Fibroblast of skin of scalp (primary cell): ENCODE measurements at regions not wholly inside any gene's neighbourhood (a gene's known extent, or its start where the extent isn't known, plus 50 kb on each side); places are given as distances from the start of the nearest gene placed in this dataset.

ENCODE experiments used
- DNase-seq: peaks from one replicate; pipeline ENCODE4 v3.0.0-alpha.2; 2013

DNA sequence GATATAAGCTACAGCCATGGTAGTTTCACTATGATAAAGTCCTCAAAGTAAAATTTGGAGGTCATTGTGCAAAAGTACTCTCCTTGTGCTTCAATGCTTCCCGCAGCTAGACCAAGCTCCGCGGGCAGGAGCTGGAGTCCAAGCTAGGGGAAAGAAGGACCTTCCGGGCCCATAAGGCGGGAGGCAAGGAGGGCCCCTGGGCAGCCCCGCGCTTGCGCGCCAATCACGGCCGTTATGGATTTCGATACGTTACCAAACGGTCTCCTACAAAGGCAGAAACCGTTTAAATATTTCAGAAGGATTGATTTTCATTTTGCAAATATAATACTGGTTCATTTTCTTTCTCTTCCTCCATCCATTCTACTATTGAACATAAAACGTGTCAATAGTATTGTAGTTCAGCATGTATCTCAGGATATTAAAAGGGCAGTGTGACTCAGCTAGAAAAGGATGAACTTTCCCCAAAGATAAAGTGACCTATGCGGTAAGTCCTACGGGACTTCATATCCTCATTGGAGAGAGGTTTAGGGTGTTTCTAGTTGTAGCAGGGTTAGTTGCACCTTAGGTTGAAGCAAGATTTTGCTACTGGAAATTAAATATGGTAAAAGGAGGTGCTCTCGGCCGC lies 128.0 kb downstream of the KIF20B start:
- DNase-seq = no peak

DNA sequence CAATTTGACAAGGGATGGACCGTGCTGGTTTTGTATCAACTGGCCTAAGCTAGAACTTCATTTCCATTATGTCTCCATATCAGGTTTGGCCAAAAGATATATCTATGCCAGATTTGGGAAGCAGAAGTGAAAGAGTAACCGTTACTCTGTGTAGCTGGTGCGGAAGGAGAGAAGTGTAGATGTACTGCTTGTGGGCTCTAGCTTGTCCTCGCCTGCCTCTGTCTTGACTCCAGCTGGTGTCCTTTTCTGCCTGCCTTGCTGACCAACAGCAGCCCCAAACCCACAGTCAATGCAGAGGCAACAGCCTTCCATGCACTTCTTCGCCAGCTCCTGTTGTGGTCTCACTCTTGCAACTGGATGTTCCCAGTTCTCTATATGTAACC lies 128.5 kb downstream of the KIF20B start:
- DNase-seq = no peak

DNA sequence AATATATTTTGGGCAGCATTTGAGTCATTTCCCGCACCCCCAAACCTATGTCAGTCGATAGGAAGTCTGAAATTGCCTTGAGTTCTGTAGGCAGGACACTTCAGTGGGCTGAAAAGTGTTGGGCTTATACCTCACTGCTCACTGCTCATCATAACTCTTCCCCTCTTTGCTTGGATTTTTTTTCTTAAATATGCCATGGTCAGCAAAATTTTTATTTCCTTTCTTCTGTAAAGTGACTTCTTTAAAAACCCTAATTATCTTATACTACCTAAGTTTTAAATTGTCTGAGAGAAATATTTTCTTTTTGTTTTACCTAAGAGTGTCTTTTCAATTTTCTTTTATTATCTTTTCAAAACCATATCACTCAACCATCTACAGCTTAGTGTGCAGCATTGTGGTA lies 129.2 kb downstream of the KIF20B start:
- DNase-seq = no peak

DNA sequence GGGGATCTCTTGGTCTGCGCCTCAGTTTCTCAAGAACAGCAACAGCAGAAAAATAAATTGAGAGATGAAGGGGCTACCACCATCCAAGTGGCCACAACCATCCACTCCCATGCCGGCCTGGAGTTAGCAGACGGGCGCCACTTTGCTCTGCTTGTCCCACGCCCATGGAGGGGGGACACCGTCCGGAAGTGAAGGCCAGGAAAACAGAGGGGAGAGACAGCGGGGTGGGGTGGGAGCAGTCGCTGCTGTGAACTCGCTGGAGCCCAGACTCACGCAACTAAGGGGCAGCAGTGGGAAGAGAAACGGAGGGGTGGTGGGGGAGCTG lies 135.4 kb downstream of the KIF20B start:
- DNase-seq = no peak

DNA sequence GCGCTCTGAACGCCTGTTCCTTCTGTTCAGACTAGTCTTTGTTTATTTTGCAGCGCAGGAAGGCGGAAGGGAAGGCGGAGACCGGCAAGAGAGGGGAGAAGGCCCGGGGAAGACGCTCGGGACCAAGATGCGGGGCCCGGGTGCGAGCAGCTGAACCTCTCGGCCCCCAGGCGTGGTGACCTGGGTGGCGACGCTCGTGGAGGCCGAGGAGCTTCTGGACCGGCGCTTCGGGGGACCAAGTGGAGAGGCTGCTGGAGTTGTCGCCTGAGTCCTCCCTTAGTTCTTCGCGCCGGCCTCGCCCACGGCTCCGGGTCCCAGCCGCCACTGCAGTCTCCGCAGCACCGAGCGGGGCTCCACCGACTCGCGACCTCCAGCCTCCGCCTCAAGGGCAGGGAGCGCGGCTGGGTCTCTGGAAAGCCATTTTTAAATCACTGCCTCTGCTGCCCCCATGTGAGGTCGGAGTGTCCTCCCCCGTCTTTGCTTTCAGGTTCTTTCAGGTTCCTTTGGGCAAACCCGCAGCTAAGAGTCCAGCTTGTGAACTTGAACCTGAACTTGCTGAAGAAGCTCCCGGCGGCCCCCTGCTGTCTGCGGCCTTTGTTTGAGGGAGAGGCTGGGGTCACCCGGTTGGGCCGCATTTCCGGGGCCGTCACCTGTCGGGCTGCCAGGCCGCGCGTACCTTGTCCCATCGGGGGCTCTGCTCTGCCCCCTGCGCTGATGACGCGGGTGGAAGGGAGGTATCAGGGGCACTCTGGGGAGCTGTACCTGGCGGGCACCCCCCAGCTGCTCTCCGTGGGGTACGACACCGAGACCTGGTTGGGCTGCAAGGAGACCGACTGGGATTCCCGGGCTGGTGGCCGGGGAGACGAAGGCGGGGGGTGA lies 136.0 kb downstream of the KIF20B start:
- DNase-seq = peak; percentile 18

DNA sequence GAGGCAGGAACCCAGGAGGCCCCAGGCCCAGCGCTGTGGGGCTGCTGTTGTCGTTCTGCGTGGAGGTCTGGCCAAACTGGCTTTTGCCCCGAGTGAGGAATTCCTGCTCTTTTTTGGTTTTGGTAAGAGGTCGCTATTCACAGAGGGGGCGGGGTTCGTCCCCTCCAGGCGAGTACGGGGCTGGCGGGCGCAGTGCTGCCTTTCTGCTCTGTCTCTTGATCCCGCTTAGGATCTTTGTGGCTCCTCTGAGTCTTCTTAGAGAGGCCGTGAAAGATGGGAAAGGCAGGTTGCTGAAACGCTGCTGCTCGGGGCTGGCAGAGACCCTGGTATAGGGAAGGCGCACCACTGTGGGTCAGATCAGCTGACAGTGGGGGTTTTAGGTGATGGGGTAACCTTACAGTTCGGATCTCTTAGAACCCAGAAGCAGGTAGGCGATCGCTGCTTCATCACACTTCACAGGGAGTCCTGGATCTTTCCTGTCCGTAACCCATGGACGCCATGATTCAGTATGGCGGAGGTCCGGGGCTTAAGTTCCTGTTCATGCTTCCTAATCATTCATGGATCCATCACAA lies 136.7 kb downstream of the KIF20B start:
- DNase-seq = no peak

DNA sequence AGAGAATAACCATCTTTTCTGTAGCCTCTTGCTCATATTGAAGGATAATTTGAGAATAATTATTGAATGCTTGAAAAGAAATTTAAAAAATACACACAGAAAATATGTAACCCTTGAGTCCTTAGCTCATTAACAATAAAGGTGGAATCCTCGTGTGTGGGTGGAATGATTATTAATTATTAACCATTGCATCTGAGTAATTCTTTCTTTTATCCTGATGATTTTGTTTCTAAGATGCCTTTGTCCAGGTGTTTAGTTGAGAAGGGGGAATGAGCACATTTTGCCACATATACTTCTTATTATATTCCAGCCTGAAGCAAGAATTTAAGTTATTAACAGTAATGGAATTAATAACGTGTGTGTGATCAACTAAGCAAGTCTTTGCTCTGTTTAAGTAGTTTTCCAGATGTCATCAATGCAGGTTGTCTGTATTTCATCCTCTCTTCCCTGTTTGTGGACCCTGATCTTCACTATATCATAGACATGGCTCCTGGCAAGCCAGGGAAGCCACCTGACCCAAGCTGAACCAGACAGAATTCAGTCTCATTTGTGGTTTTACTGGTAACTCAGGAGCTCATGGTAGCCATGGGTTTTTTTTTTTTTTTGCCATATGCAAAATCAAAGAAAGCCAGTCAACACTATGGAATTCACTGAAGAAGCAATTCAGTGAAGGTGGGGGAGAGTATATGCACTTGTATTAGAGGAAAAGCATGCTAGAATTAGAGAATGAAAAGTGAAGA lies 144.3 kb downstream of the KIF20B start:
- no peak for DNase-seq

DNA sequence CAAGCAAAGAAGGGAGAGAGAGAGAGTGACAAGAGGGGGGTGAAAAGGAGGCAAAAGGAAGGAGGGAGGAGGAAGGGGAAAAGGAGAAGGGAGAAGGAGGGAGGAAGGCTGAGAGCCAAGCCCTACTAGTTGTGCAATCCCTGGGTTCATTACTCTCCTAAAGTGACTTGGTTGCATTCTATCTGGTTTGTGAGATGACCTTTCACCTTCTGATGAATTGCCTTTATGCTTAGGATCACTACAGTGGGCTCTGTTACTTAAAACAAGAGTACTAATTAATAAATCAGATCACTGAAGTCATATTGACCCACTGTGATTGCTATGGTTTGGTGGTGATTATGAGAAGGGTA lies 144.9 kb downstream of the KIF20B start:
- no peak for DNase-seq

DNA sequence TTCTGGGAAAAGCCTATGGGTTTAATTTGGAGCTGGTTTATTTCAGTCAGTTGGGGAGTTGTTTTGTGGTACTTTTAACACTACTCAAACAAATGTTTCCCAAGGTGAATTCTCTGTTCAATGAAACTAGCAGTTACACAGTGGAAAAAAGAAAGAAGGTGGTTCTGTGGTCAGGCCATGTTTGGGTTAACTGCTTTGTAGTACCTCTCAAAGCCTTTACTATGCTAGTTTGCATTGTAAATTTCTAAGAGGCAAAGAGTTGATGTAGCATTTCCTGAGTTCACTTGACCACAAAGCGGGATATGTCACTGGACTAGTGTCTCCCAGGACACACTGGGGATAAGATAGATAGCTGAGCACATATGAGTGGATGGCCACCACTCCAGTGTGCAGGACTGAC lies 145.4 kb downstream of the KIF20B start:
- DNase-seq = no peak

DNA sequence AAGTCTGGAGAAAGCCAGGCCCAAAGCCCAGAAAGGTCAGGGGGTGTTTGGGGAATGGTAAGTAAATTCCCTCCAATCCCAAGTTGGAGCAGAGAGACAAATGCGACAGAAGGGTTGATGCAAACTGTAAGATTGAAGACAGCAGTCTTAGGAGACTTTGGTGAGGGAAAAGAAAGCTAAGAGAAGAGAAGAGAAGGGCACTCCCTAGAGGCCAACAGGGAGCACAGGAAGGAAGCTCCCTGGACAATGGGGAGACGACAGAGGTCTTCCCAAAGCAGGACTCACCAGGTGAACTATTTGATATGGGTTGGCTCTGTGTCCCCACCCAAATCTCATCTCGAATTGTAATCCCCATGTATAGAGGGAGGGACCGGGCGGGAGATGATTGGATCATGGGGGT lies 151.5 kb downstream of the KIF20B start:
- DNase-seq = no peak

DNA sequence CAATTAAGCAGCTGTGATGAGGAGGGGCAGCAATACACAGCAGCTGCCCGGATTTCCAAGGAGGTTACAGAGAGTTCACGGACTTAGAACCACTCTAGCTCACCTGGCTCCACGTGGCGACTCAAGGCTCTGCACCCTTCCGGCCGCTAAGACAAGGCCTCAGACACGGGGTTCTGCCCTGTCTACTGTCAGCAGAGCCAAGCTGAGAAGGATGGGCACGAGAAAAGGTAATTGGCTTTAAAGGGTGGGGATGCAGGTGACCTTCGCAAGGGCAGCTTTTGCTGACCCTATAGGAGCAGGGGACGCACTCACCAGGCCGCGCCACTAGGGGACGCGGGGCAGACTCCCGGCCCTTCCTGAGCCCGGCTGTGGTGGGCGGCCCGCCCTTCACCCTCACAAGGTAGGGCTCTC lies 152.4 kb downstream of the KIF20B start:
- DNase-seq = no peak

DNA sequence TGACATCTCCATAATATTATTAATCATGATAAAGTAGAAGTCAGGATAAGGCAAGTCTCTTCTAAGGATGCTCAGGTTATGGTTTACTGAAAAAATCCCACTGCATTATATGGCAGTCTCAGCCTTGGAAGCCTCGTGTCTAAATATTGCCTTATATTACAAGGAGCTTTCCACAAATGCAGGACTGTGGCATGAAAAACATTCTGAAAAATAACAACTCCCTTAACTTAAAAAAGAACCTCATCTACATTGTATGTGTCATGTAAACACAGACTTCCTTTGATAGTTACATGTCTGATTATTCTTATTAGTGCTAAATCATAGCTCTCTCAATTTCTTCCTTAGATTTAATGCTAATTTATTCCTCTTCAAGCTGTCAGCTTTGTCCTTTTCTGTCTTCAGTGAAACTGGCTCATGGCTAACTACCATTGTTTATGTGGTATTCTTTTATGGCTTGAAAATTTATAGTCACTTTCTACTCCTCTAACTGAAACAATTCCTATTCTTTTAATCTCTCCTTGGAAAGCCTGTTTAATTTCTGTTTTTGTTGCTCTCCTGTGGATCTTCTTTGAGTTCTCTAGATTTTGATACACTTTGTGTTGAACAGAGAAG lies 156.1 kb downstream of the KIF20B start:
- DNase-seq = no peak

DNA sequence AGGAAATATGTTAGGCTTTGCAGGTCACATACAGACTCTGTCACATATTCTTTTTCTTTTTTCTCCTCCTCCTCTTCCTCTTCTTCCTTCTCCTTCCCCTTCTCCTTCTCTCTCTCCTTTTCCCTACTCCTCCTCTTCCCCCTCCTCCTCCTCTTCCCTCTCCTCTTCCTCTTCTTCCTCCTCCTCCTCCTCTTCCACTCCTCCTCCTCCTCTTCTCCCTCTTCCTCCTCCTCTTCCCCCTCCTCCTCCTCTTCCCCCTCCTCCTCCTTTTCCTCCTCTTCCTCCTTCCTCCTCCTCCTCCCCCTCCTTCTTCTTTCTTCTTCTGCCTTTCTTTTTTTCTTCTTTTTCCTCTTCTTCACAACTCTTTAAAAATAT lies 159.8 kb downstream of the KIF20B start:
- DNase-seq = no peak

DNA sequence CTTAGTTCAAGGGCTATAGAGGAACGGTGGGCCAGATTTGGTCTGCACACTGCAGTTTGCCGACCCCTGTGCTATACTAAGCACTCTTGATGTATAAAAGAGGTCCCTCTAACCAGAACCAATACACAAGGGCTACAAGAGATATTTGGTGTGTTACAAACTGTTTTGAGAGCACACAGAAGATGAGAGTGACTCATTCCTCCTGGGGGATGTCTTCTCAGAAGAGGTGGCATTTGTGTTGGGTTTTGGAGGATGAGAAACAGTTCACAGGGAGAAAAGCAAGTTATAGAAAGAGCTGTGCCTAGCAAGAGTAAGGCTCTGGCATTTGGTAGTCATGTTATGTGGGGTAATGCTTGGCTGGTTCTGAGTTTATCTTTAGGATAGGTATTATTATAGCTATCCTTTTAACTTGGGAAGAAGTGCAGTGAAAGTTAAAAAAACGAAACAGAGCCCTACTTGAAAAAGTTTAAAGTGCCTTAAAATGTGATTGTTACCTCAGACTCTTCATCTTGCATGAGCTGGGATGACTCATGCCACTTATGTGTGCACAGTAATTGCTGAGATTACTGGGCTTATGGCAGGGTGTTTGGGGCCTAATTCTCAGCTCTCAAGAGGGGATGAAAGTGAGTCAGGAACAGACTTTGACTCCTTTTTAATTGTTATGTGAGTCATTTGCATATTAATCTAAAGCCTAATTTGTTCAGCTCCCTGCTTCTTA lies 160.4 kb downstream of the KIF20B start:
- DNase-seq = peak; percentile 80

DNA sequence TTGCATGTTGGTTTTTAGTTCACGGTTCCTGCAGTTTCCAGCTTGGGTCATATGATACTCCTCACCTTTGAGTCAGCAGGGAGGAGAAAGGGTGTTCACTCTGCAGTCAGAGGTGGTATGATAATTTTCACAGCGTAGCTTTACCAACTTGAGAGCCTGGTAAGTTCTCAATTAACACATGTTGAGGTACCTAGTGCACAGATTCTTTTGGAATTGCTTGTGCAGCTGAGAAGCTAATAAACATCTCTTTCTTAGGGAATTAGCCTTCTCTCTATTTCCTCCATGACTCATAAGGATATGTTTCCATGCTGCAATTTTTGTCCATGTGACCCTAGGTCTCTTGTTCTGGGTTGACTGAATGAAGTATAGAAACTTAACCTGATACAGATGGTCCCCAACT lies 166.6 kb downstream of the KIF20B start:
- no peak for DNase-seq

DNA sequence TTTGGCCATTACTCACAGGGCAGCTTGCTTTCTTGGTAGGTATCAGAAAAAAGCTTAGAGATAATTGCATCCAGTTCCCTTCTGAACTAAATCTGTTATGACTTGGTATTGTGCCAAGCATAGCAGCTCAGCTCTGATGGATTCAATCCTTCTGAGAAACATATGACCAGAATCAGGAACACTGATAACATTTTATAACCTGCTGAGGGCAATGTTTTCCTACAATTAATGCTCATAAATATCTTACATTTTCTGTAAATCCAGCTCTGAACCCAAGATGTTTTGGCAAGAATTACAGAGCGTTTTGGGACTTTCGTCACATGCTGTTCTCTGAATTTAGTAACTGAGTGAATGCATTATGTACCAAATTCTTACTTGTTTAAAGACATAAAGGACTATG lies 167.8 kb downstream of the KIF20B start:
- peak; percentile 14 for DNase-seq

DNA sequence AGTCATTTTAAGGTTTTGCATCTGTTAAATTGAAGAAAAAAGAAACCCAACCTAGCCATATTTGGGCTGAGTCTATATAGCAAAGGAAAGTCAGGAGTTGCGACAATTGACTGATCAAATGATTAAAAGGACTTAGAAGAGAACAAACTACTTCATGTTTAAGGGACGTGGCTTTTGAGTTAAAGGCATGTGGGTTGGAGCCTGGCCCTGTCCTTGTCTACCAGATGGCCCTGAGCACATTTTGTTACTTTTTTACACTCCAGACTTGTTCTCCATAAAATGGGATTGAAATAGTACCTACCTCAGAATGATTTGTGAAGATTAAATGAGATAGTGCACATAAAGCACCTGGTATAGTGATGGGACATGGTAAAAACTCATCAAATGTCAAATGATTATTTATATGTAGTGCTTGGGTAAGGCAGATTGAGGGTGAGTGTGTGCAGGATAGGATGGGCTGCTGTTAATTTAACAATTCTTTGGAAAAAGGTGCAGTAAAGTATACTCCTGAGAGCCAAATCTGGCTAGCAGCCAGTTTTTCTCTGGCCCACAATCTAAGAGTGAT lies 168.3 kb downstream of the KIF20B start:
- no peak for DNase-seq

DNA sequence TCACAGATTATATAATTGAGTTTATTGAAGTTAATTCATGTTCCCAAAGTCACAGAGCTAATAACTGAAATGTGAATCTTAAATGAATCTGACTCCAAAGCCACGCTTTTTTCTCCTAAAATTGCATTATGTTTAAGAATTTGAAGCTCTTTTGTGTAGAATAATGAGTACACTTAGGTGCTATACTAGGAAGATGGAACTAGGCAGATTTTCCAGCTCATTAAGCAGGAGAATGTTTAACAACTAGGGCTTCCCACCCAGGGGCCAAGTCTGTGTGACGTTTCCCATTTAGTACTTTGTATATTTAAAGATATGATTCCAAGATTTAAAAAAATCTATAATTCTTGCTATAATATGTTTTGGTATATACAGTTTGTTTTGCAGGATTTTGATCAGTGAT lies 169.5 kb downstream of the KIF20B start:
- no peak for DNase-seq

DNA sequence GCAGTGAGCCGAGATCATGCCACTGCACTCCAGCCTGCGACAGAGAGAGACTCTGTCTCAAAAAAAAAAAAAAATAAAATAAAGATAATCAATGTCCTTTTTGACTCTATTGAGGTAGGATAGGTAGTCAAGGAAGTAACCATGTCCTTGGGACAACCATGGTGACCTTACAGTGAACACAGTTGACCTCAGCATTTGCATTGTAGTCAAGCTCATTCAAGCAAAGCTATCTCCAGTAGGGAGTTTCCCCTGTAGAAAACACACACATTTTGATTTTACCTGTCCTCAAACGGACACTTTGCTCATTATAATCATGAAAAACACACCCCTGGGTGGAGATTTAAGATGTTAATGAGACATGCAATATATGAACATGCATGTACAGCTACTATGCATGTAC lies 171.7 kb downstream of the KIF20B start:
- no peak for DNase-seq

DNA sequence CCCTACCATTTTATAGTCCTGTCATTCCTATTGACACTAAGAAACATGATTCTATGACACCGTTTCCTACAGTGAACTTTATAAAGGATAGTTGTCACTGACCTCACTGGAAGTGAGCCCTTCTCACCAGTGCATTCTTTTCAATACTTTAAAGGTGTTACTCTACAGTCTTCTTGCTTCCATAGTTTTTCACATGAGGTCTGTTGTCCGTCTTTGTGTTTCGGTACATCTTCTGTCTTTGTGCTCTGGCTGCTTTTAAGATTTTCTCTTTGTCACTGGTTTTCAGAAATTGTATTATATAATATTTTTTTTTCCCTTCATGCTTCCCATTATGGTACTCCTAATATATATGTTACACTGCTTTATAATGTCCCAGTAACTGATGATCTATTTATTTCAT lies 174.2 kb downstream of the KIF20B start:
- DNase-seq = no peak

DNA sequence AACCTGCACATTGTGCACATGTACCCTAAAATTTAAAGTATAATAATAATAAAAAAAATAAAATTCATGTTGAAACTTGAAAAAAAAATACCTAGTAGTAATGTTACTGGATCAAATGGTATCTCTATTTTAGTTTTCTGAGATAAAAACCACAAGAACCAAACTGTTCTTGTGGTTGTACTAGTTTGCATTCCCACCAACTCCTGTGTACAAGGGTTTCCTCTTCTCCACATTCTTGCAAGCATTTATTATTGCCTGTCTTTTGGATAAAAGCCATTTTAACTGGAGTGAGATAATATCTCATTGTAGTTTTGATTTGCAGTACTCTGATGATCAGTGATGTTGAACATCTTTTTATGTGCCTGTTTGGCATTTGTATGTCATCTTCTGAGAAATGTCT lies 177.7 kb downstream of the KIF20B start:
- no peak for DNase-seq

DNA sequence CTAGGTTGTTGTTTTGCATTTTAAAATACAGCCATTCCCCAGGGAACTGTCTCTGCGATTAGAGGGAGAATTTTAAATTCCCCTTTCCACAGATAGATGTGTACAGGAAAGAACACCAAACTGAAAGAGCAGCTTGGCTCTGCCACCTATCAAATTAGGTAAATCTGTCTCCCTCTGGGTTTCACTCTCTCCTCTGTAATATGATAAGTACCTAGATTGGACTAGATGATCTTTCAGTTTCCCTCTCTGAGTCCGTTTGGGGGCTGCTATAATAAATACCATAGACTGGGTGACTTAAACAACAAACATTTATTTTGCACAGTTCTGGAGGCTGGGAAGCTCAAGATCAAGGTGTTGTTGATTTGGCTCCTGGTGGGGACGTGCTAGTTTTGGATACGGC lies 186.0 kb downstream of the KIF20B start:
- no peak for DNase-seq
